ENCODE measurements at regions not wholly inside any gene's neighbourhood (a gene's known extent, or its start where the extent isn't known, plus 50 kb on each side); places are given as distances from the start of the nearest gene placed in this dataset.
A peak's percentile ranks its signal among the peaks of the same experiment; 100 is the strongest.

GRCh38 chr13:65943024-65943423 lies 1287.1 kb downstream of the PCDH9 start:
- no peak overlapping the region for H3K4me3 ChIP-seq
- H3K27me3 ChIP-seq = no peaks in the 10 kb centered on the region
- H3K9me3 ChIP-seq = no peaks in the 10 kb centered on the region
- H3K27ac ChIP-seq = peak overlapping the region in 1 of 2 donors; percentile 43
- no peaks in the 10 kb centered on the region for H3K36me3 ChIP-seq
- TF ChIP-seq CTCF (IDR thresholded peaks at IDR 0.05) = no peak
- H3K4me1 ChIP-seq = peaks cover 0 to 10% of the 10 kb centered on the region in 2 donors
- no peak for DNase-seq (ENCODE audit: low spot score)

GRCh38 chr13:65940720-65941119 lies 1289.4 kb downstream of the PCDH9 start:
- H3K27ac ChIP-seq = peak overlapping the region in 1 of 2 donors; percentile 45
- H3K4me1 ChIP-seq = peaks cover 0 to 10% of the 10 kb centered on the region in 2 donors
- peak overlapping the region in 1 of 2 donors; percentile 18 for H3K4me3 ChIP-seq
- no peaks in the 10 kb centered on the region for H3K9me3 ChIP-seq
- no peak for DNase-seq (ENCODE audit: low spot score)
- no peaks in the 10 kb centered on the region for H3K27me3 ChIP-seq
- H3K36me3 ChIP-seq = no peaks in the 10 kb centered on the region
- TF ChIP-seq CTCF (IDR thresholded peaks at IDR 0.05) = no peak

GRCh38 chr13:65937251-65937650 lies 1292.9 kb downstream of the PCDH9 start:
- no peak for DNase-seq (ENCODE audit: low spot score)
- no peak overlapping the region for H3K27ac ChIP-seq

GRCh38 chr13:65936249-65936648 lies 1293.9 kb downstream of the PCDH9 start:
- Histone ChIP-seq H3K27me3 (no peaks in the 10 kb centered on the region), H3K4me1 (no peaks in the 10 kb centered on the region), H3K4me3 (no peak overlapping the region), H3K27ac (no peak overlapping the region), H3K9me3 (no peaks in the 10 kb centered on the region), H3K36me3 (no peaks in the 10 kb centered on the region)
- no peak for DNase-seq (ENCODE audit: low spot score)
- no peak for TF ChIP-seq CTCF (IDR thresholded peaks at IDR 0.05)

More at GRCh38 chr13:65937251-65937650, 1292.9 kb downstream of the PCDH9 start:
- Histone ChIP-seq H3K27me3 (no peaks in the 10 kb centered on the region), H3K36me3 (no peaks in the 10 kb centered on the region), H3K4me1 (no peaks in the 10 kb centered on the region), H3K9me3 (no peaks in the 10 kb centered on the region), H3K4me3 (no peak overlapping the region)
- no peak for TF ChIP-seq CTCF (IDR thresholded peaks at IDR 0.05)

- no peak overlapping the region for H3K27ac ChIP-seq
- no peak for DNase-seq (ENCODE audit: low spot score)
- no peaks in the 10 kb centered on the region for H3K9me3 ChIP-seq
- no peak for TF ChIP-seq CTCF (IDR thresholded peaks at IDR 0.05)
- no peak overlapping the region for H3K4me3 ChIP-seq
- H3K27me3 ChIP-seq = no peaks in the 10 kb centered on the region
- no peaks in the 10 kb centered on the region for H3K36me3 ChIP-seq
- no peaks in the 10 kb centered on the region for H3K4me1 ChIP-seq
Observed at GRCh38 chr13:65932587-65933239, 1297.4 kb downstream of the PCDH9 start.

- Histone ChIP-seq H3K27me3 (no peaks in the 10 kb centered on the region), H3K9me3 (no peaks in the 10 kb centered on the region), H3K36me3 (no peaks in the 10 kb centered on the region), H3K27ac (no peak overlapping the region), H3K4me3 (no peak overlapping the region), H3K4me1 (no peaks in the 10 kb centered on the region)
- no peak for TF ChIP-seq CTCF (IDR thresholded peaks at IDR 0.05)
- no peak for DNase-seq (ENCODE audit: low spot score)
Observed at GRCh38 chr13:65932013-65932412, 1298.1 kb downstream of the PCDH9 start.
